DMS53 (cell line): ENCODE measurements at regions not wholly inside any gene's neighbourhood (a gene's known extent, or its start where the extent isn't known, plus 50 kb on each side); places are given as distances from the start of the nearest gene placed in this dataset.
"Not testable (repeated sequence)": the region's sequence is repeated elsewhere in the genome, so short reads cannot be mapped to it uniquely, and the experiment has no call there.

Experiments used
- DNase-seq: peaks from one replicate; lab custom pipeline; 2025; lab: John Stamatoyannopoulos, UW

DNA sequence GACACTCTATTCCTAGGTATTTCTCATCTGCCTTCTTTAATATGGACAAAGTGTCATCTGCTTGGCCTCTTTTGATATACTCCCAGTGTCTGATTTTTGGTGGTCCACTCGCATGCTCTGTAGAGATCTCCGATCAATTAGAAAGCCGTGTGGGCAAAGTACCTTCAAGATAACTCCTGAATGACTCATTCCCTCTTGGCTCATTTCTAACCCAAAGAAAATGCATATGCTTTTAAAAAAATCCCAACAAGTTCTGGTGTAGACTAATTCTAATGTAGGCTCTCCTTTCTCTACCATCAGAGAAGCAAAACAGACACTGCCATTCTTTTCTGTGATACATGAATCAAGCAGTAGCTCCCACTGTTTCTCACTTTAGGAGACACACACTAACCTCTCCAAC is 714.9 kb upstream of the ADGRL3 start:
- no peak for DNase-seq

GRCh38 chr4:60487118-60487761 is 712.9 kb upstream of the ADGRL3 start:
- DNase-seq: not testable (repeated sequence)

- no peak for DNase-seq
These were observed 699.3 kb upstream of the ADGRL3 start for GRCh38 chr4:60500810-60501209.

DNA sequence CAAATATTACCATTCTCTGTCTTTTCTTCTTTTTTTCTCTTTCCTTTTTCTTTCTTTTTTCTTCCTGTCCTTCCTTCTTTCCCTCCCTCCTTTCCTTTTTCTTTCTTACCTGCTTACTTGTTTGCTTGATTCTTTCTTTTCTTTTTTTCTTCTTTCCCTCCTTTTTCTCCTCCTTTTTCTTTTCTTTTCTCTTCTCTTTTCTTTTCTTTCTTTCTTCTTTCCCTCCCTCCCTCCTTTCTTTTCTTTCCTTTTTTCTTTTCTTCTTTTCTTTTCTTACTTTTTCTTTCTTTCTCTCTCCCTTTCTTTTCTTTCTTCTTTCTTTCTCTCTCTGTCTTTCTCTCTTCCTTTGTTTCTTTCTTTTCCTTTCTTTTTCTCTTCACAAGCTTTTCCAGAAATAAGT is 697.4 kb upstream of the ADGRL3 start:
- no peak for DNase-seq

DNA sequence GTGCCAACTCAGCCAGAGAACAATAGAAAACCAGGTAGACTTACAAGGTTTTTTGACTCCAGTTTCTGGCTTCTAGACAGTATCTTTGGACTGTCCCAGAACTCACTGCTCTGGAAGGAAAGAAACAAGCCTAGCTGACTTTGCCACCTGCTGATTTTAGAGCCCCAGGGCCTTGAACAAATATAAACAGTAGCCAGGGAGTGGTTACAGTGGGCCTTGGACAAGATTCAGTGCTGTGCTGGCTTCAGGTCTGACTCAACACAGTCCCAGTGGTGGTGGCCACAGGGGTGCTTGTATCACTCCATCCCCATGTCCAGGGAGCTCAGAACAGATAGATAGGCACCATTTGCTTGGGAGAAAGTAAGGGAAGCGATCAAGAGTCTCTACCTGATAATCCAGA is 694.1 kb upstream of the ADGRL3 start:
- DNase-seq: no peak

DNA sequence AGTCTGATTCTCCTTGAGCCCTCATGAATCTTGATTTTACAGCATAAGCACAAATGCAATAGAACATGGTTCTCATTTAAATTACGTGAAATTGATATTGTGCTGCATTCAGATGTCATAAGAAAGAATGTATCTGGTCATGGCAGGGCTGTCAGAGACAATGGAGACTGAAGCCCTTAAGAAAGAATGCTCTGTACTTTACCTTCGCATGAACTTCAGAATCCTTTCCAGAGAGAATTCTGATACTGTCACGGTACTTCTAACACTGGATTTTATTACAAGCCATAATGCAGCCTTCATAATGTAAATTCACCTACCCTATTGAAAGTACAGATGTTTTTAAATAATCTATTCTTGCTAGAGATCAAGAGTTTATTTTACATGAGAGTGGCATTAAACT is 677.9 kb upstream of the ADGRL3 start:
- DNase-seq: no peak

GRCh38 chr4:60531776-60532379 is 668.2 kb upstream of the ADGRL3 start:
- no peak for DNase-seq

DNA sequence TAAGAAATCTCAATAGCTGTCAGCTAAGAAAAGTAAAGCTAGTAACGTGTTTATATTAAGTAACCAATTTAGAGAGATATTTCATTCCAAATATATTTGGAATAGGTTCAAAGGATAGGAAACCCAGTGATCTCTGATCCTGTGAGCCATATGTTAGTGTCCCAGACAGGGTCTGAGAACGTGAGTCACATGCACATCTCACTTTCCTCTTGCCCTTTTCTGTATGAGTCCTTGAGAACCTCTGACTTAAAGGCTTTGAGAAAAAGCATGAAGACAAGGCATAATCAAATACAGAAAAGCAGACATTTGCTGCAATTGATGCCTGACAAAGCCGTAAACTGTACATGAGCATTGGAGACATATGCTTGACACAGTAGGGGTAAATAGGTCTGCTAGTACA is 655.1 kb upstream of the ADGRL3 start:
- DNase-seq: no peak

- DNase-seq: peak; percentile 69
These were observed 637.8 kb upstream of the ADGRL3 start for GRCh38 chr4:60562334-60562733.

GRCh38 chr4:60565558-60565957 is 634.6 kb upstream of the ADGRL3 start:
- DNase-seq: no peak

GRCh38 chr4:60575336-60575735 is 624.8 kb upstream of the ADGRL3 start:
- DNase-seq: no peak

GRCh38 chr4:60579335-60579734 is 620.8 kb upstream of the ADGRL3 start:
- DNase-seq: no peak

GRCh38 chr4:60581919-60582536 is 618.1 kb upstream of the ADGRL3 start:
- no peak for DNase-seq

- DNase-seq: no peak
These were observed 611.6 kb upstream of the ADGRL3 start for GRCh38 chr4:60588556-60588955.

DNA sequence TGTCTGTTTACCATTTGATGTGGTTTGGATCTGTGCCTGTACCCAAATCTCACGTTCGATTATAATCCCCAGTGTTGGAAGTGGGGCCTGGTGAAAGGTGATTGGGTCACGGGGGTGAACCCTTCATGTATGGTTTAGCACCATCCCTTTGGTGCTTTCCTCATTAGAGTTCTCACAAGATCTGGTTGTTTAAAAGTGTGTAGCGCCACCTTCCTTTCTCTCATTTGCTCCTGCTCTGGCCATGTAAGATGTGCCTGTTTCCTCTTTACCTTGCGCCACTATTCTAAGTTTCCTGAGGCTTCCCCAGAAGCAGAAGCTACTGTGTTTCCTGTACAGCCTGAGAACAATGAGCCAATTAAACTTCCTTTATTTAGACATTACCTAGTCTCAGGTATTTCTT is 610.7 kb upstream of the ADGRL3 start:
- no peak for DNase-seq

GRCh38 chr4:60590116-60590515 is 610.0 kb upstream of the ADGRL3 start:
- DNase-seq: no peak

DNA sequence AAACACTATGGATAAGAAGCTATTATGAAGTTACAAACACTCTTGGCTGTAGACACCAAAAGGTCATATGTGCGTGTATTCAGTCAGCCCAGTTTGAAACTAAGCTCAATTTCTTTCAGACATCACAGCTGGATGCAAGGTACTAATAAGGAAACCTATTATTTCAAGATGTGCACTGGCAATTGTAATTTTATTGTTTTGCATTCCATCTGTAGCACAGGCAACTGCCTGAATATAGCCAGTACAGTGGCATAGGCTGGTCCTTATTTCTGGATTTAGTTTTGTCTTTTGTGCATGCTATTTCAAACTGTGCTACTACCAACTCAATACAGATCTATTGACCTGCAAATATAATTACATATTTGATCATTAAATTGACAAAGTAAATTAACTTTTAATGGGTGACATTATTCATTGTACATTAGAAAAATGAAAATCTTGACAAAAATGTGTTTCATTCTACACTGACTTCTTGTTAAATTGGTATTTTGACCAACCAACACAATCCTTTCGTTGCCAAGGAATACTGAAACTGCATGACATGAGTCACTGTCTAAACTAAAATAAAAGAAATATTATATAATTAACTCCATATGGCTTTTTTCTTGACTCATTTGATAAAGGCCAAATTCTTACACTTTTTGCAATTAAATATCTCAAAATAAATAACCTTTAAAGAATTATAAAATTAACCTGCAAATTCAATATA is 594.3 kb upstream of the ADGRL3 start:
- DNase-seq: no peak

GRCh38 chr4:60611762-60612496 is 588.2 kb upstream of the ADGRL3 start:
- no peak for DNase-seq

DNA sequence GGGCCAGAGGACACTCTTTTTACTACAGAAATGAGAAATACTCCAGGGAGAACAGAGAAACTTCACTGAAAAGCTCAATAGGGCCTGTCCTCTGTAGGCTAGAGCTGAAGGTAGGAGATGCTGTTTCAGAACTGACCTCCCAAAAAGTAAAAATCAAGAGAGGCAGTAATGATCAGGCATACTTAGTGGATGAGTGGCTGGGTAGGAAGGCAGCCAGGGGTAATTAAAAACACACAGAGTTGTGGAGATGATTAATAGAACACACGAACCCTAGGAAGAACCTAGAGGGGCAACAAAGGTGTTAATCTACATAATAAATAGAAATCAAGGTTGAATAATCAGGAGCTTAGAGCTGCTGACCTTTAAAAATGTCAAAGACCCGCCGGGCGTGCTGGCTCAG is 582.4 kb upstream of the ADGRL3 start:
- no peak for DNase-seq

GRCh38 chr4:60619531-60620305 is 580.4 kb upstream of the ADGRL3 start:
- no peak for DNase-seq

DNA sequence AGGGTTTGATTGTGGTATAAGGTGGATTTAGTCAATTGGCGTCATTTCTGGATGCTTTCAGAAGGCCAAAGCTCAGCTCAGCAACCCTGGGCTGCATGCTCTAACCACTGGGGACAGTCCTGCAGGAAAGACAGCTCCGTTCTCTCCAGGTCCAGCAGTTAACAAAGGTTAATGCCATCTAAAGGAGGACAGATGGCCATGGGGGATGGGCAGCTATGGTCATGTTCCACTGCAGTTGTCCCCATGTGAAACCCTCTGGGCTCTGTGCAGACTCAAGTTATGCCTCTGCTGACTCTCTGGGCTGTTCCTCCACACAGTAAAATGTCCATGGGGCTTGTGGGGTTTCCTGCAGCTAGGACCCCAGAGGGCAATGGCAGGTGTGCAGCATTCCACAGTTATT is 562.1 kb upstream of the ADGRL3 start:
- DNase-seq: no peak

DNA sequence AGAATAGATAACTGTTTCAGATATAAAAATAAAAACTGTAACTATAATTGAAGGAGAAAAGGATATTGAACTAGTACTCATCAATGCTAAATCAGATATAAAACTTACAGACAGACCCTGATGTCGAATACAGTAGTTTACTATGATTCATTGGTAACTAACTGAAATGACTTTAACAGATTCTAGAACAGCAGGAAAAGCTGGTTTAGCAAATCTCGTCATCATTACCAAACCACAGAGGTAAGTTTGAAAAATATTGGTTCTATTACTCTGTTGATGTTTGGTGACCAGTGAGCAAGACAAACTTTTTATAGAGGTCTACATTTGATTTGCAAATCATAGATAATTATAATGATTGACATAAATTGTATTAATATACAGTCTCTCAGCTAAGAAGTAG is 551.4 kb upstream of the ADGRL3 start:
- DNase-seq: no peak
